ENCODE measurements at regions not wholly inside any gene's neighbourhood (a gene's known extent, or its start where the extent isn't known, plus 50 kb on each side); places are given as distances from the start of the nearest gene placed in this dataset.

- WGBS (ENCODE audit: low lambda C conversion rate): 20% methylated on average over 5 of the region's 8 CpGs
- H2AFZ ChIP-seq (ENCODE audit: low read length): no peak overlapping the region
- DNase-seq (ENCODE audit: low spot score): no peak
- H3K4me1 ChIP-seq (ENCODE audit: insufficient read depth, low read length): no peaks in the 10 kb centered on the region
- no peak for ATAC-seq
- no TSS peak for BruUV-seq (replicated peaks)
- H3K79me2 ChIP-seq (ENCODE audit: insufficient read depth, low read length): no peaks in the 10 kb centered on the region
- intact Hi-C loops (cut with micrococcal nuclease; ENCODE audit: unreplicated experiment) (no loop called here), in situ Hi-C loops (cut with HindIII; ENCODE audit: extremely low pct_ligation_motif_present, low pct_unique_long_range_greater_than_20kb) (no loop called here)
- H3K9me3 ChIP-seq (ENCODE audit: low read length): no peaks in the 10 kb centered on the region
- H3K4me3 ChIP-seq (replicated peaks in 1 of 3; ENCODE audit: insufficient read depth in 1 of 3, low read depth in 2 of 3, low read length in 3 of 3): no peak overlapping the region
- ChIA-PET POLR2A (no interaction called here), CTCF (ENCODE audit: low intra/inter-chr PET ratio, low total read pairs) (interaction anchor here (0.6 kb wide), 1 partner anchor 156 kb away, joined by 3 read pairs; no protein-coding TSS in a partner anchor)
- no peak overlapping the region for H3K27ac ChIP-seq (ENCODE audit: extremely low read length, insufficient read depth, low read length)
- no peaks in the 10 kb centered on the region; the same call in 1 of the 2 replicates for H4K20me1 ChIP-seq (ENCODE audit: insufficient read depth, low read length)
- H3K27me3 ChIP-seq (ENCODE audit: control insufficient read depth in 1 of 2, insufficient read depth in 2 of 2, low read length in 2 of 2): peaks cover 6 to 40% of the 10 kb centered on the region in 2 experiments; a peak in 4 of 5 replicates
- H3K4me2 ChIP-seq (ENCODE audit: low read depth, low read length): no peak overlapping the region
- FAIRE-seq: no peak
- TF ChIP-seq ZNF629 (CRISPR knock-in tag; conservative IDR thresholded peaks at IDR 0.05) (no peak), POGZ (CRISPR knock-in tag; IDR thresholded peaks at IDR 0.05) (no peak), NFE2 (CRISPR knock-in tag; IDR thresholded peaks at IDR 0.05) (no peak), ZNF589 (CRISPR knock-in tag; conservative IDR thresholded peaks at IDR 0.05) (no peak), SP5 (CRISPR knock-in tag; IDR thresholded peaks at IDR 0.05; ENCODE audit: borderline replicate concordance, low read depth) (no peak), SALL1 (CRISPR knock-in tag; IDR thresholded peaks at IDR 0.05) (no peak)
- TF ChIP-seq, protein P1, sequence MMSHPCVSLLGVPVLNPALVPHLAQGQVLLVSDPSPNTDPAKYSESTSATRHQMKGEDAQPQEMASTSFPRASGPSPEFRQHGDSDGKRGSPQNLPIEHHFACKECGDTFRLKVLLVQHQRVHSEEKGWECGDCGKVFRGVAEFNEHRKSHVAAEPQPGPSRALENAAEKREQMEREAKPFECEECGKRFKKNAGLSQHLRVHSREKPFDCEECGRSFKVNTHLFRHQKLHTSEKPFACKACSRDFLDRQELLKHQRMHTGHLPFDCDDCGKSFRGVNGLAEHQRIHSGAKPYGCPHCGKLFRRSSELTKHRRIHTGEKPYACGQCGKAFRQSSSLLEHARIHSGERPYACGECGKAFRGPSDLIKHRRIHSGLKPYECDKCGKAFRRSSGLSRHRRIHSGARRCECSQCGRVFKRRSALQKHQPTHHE (CRISPR knock-in tag; IDR thresholded peaks at IDR 0.05; ENCODE audit: borderline replicate concordance): no peak
- TF ChIP-seq, protein P2, sequence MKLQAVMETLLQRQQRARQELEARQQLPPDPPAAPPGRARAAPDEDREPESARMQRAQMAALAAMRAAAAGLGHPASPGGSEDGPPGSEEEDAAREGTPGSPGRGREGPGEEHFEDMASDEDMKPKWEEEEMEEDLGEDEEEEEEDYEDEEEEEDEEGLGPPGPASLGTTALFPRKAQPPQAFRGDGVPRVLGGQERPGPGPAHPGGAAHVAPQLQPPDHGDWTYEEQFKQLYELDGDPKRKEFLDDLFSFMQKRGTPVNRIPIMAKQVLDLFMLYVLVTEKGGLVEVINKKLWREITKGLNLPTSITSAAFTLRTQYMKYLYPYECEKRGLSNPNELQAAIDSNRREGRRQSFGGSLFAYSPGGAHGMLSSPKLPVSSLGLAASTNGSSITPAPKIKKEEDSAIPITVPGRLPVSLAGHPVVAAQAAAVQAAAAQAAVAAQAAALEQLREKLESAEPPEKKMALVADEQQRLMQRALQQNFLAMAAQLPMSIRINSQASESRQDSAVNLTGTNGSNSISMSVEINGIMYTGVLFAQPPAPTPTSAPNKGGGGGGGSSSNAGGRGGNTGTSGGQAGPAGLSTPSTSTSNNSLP (IDR thresholded peaks at IDR 0.05; ENCODE audit: low read depth, low read length): no peak
- no peaks in the 10 kb centered on the region for H3K36me3 ChIP-seq (replicated peaks in 1 of 2; ENCODE audit: control insufficient read depth in 1 of 2, insufficient read depth in 2 of 2, low read length in 2 of 2)
- H3K9ac ChIP-seq (ENCODE audit: insufficient read depth, low read depth, low read length): no peak overlapping the region
Observed at GRCh38 chr2:129762386-129763189, 216.9 kb upstream of the RAB6C start.
